Trophoblast cell (in vitro differentiated cells and primary cell): ENCODE measurements at regions not wholly inside any gene's neighbourhood (a gene's known extent, or its start where the extent isn't known, plus 50 kb on each side); places are given as distances from the start of the nearest gene placed in this dataset.

Experiments used
- DNase-seq, 2 donors: peaks; one replicate each; pipeline ENCODE4 v3.0.0-alpha.2; 2016
- H2AFZ ChIP-seq: 2 replicates; pipeline ENCODE4 v1.6.1; 2013; ENCODE audit warnings: low read length, moderate library complexity, mild to moderate bottlenecking; ENCODE audit not compliant: insufficient read depth, poor library complexity
- H2AK5ac ChIP-seq: 2 replicates; pipeline ENCODE4 v1.6.1; 2013; ENCODE audit warnings: mild to moderate bottlenecking, low read length
- H2BK120ac ChIP-seq: 2 replicates; pipeline ENCODE4 v1.6.1; 2013; ENCODE audit warnings: low read length, mild to moderate bottlenecking, moderate library complexity; ENCODE audit not compliant: insufficient read depth, poor library complexity
- H2BK12ac ChIP-seq: 2 replicates; pipeline ENCODE4 v1.6.1; 2013; ENCODE audit warnings: mild to moderate bottlenecking, low read length, moderate library complexity
- H2BK5ac ChIP-seq: 2 replicates; pipeline ENCODE4 v1.6.1; 2013; ENCODE audit warnings: low read length, low read depth, moderate library complexity, mild to moderate bottlenecking; ENCODE audit not compliant: poor library complexity
- H3K14ac ChIP-seq: 2 replicates; pipeline ENCODE4 v1.6.1; 2013; ENCODE audit warnings: mild to moderate bottlenecking, low read length
- H3K18ac ChIP-seq: 2 replicates; pipeline ENCODE4 v1.6.1; 2013; ENCODE audit warnings: mild to moderate bottlenecking, low read length
- H3K23ac ChIP-seq: 2 replicates; pipeline ENCODE4 v1.6.1; 2013; ENCODE audit warnings: low read length
- H3K27ac ChIP-seq: 2 replicates; pipeline ENCODE4 v1.5.1; 2013; ENCODE audit warnings: low read depth, mild to moderate bottlenecking, inconsistent platforms, low read length, moderate library complexity
- H3K27me3 ChIP-seq: 2 replicates; pipeline ENCODE4 v1.6.1; 2013; ENCODE audit warnings: inconsistent platforms, mild to moderate bottlenecking, low read length, moderate library complexity; ENCODE audit not compliant: insufficient read depth
- H3K36me3 ChIP-seq, 2 experiments: 1 replicate in 1 of 2; 2 replicates in 1 of 2; pipeline ENCODE4 v1.6.1; 2013; ENCODE audit warnings: low read length in 2 of 2, mild to moderate bottlenecking in 2 of 2, moderate library complexity in 1 of 2; ENCODE audit not compliant: insufficient read depth in 2 of 2, control insufficient read depth in 1 of 2
- H3K4ac ChIP-seq: 2 replicates; pipeline ENCODE4 v1.6.1; 2013; ENCODE audit warnings: low read depth, mild to moderate bottlenecking, low read length, moderate library complexity
- H3K4me1 ChIP-seq, 2 experiments: 1 replicate in 1 of 2; 2 replicates in 1 of 2; pipeline ENCODE4 v1.6.1; 2013; ENCODE audit warnings: low read length in 2 of 2, mild to moderate bottlenecking in 2 of 2, moderate library complexity in 1 of 2; ENCODE audit not compliant: insufficient read depth in 2 of 2, control insufficient read depth in 1 of 2
- H3K4me2 ChIP-seq: 2 replicates; pipeline ENCODE4 v1.6.1; 2013; ENCODE audit warnings: inconsistent platforms, mild to moderate bottlenecking, low read length, moderate library complexity
- H3K4me3 ChIP-seq: 2 replicates; pipeline ENCODE4 v1.5.1; 2013; ENCODE audit warnings: mild to moderate bottlenecking, low read depth, low read length, inconsistent platforms
- H3K79me1 ChIP-seq: one replicate; pipeline ENCODE4 v1.6.1; 2013; ENCODE audit warnings: low read length
- H3K79me2 ChIP-seq: 2 replicates; pipeline ENCODE4 v1.6.1; 2013; ENCODE audit warnings: low read length, mild to moderate bottlenecking; ENCODE audit not compliant: control insufficient read depth, insufficient read depth, poor library complexity
- H3K9ac ChIP-seq: 2 replicates; pipeline ENCODE4 v1.6.1; 2013; ENCODE audit warnings: mild to moderate bottlenecking, low read length
- H3K9me3 ChIP-seq: 2 replicates; pipeline ENCODE4 v1.6.1; 2013; ENCODE audit warnings: low read depth, mild to moderate bottlenecking, control low read depth, inconsistent platforms, low read length; ENCODE audit not compliant: insufficient read depth
- H4K12ac ChIP-seq: 2 replicates; pipeline ENCODE4 v1.6.1; 2013; ENCODE audit warnings: low read depth, mild to moderate bottlenecking, low read length, moderate library complexity
- H4K8ac ChIP-seq: 2 replicates; pipeline ENCODE4 v1.6.1; 2013; ENCODE audit warnings: low read depth, mild to moderate bottlenecking, low read length, moderate library complexity
- H4K91ac ChIP-seq: one replicate; pipeline ENCODE4 v1.6.1; 2013; ENCODE audit warnings: low read depth, mild to moderate bottlenecking, low read length, moderate library complexity
- WGBS: extraction: QIAGEN DNeasy Blood & Tissue Kit; methylation state at CpG from one replicate; pipeline ENCODE4 v1.1.7; 2013; ENCODE audit warnings: missing lambda C conversion rate; ENCODE audit not compliant: insufficient read length, insufficient coverage; ENCODE audit errors: extremely low coverage; 5-methylcytosine and 5-hydroxymethylcytosine counted together

DNA sequence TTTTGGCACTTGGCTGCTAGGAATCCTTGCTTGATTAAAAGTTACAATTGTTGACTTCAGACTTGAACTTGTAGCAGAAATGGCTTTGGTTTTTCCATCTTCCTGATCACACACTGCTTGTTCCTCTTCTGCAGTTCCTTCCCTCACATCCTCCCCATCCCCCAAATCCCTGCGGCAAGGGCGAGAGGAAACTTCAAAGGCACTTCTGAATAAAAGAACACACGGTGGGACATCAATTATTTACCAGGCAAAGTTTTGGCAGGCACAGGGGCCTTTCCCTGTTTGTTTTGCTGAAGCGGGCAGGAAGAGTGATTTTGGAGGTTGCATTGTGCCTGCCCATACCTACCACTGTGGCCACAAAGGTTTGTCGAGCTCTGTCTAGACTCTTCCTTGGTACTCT, 260.9 kb downstream of the KIF4B start:
- no peak overlapping the region for H3K9ac ChIP-seq
- H3K14ac ChIP-seq = no peak overlapping the region
- no peaks in the 10 kb centered on the region for H3K79me2 ChIP-seq
- H2BK5ac ChIP-seq = no peak overlapping the region
- no peak overlapping the region for H3K23ac ChIP-seq
- no peak overlapping the region for H3K18ac ChIP-seq
- no peak overlapping the region for H3K4me2 ChIP-seq
- no peak overlapping the region for H4K12ac ChIP-seq
- DNase-seq = no peak
- no peak overlapping the region for H2AFZ ChIP-seq
- H4K8ac ChIP-seq = no peak overlapping the region
- H3K27me3 ChIP-seq = no peaks in the 10 kb centered on the region
- H3K27ac ChIP-seq = no peak overlapping the region
- no peak overlapping the region for H3K4me3 ChIP-seq
- no peak overlapping the region for H2BK12ac ChIP-seq
- no peak overlapping the region for H3K4ac ChIP-seq
- no peak overlapping the region for H2AK5ac ChIP-seq
- WGBS = no CpG with 5 or more reads among the region's 5 CpGs
- no peaks in the 10 kb centered on the region for H3K36me3 ChIP-seq
- H3K4me1 ChIP-seq = no peaks in the 10 kb centered on the region
- H3K79me1 ChIP-seq = no peaks in the 10 kb centered on the region
- H3K9me3 ChIP-seq = no peaks in the 10 kb centered on the region
- H2BK120ac ChIP-seq = no peak overlapping the region
- H4K91ac ChIP-seq = no peak overlapping the region

DNA sequence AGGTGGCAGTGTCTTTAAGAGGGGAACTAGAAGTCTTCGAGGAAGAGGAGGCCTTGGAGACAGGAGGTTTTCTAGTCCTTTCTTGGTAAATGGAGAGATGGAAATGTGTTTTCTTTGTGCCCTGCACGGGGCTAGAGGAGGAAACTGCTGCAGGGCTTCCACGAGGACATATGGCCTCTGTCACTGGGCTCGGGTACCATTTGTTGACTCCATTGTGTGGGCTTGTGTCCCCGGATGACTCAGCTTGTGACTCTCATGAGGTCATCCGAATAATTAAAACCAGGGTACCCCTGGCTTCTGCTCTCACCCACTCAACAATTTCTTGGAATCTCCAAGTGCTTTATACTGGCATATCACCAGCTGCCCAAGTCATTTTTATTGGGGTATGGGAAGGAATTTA, 261.7 kb downstream of the KIF4B start:
- Histone ChIP-seq H3K27ac (no peak overlapping the region), H4K12ac (no peak overlapping the region), H4K91ac (no peak overlapping the region), H3K14ac (no peak overlapping the region), H3K23ac (no peak overlapping the region), H3K79me2 (no peaks in the 10 kb centered on the region), H3K4ac (no peak overlapping the region), H2AK5ac (no peak overlapping the region), H3K18ac (no peak overlapping the region), H3K79me1 (no peaks in the 10 kb centered on the region), H2BK120ac (no peak overlapping the region), H2AFZ (no peak overlapping the region), H3K4me2 (no peak overlapping the region), H3K36me3 (no peaks in the 10 kb centered on the region), H2BK5ac (no peak overlapping the region), H4K8ac (no peak overlapping the region), H3K4me3 (no peak overlapping the region), H3K9me3 (no peaks in the 10 kb centered on the region), H3K9ac (no peak overlapping the region), H2BK12ac (no peak overlapping the region), H3K27me3 (no peaks in the 10 kb centered on the region), H3K4me1 (no peaks in the 10 kb centered on the region)
- no CpG with 5 or more reads among the region's 6 CpGs for WGBS
- DNase-seq = no peak

GRCh38 chr5:155276231-155276630, 262.7 kb downstream of the KIF4B start:
- H3K4me1 ChIP-seq = no peaks in the 10 kb centered on the region
- H3K14ac ChIP-seq = no peak overlapping the region
- DNase-seq = peak; percentile 79 to 95
- H3K4ac ChIP-seq = no peak overlapping the region
- no peaks in the 10 kb centered on the region for H3K79me2 ChIP-seq
- H3K4me2 ChIP-seq = no peak overlapping the region
- no peaks in the 10 kb centered on the region for H3K36me3 ChIP-seq
- no peak overlapping the region for H4K8ac ChIP-seq
- H3K9me3 ChIP-seq = no peaks in the 10 kb centered on the region
- no peak overlapping the region for H3K9ac ChIP-seq
- H4K91ac ChIP-seq = no peak overlapping the region
- H3K79me1 ChIP-seq = no peaks in the 10 kb centered on the region
- WGBS = no CpG with 5 or more reads among the region's 3 CpGs
- no peak overlapping the region for H3K4me3 ChIP-seq
- no peak overlapping the region for H2AK5ac ChIP-seq
- H4K12ac ChIP-seq = no peak overlapping the region
- H3K27ac ChIP-seq = no peak overlapping the region
- H2BK5ac ChIP-seq = no peak overlapping the region
- H2BK120ac ChIP-seq = no peak overlapping the region
- no peak overlapping the region for H2AFZ ChIP-seq
- no peak overlapping the region for H3K18ac ChIP-seq
- H3K27me3 ChIP-seq = no peaks in the 10 kb centered on the region
- H3K23ac ChIP-seq = no peak overlapping the region
- no peak overlapping the region for H2BK12ac ChIP-seq

GRCh38 chr5:155278532-155278931, 265.0 kb downstream of the KIF4B start:
- Histone ChIP-seq H4K8ac (no peak overlapping the region), H4K91ac (no peak overlapping the region), H4K12ac (no peak overlapping the region), H3K27ac (no peak overlapping the region), H3K4me1 (no peaks in the 10 kb centered on the region), H3K18ac (no peak overlapping the region), H3K4me2 (no peak overlapping the region), H3K9me3 (no peaks in the 10 kb centered on the region), H3K4ac (no peak overlapping the region), H3K23ac (no peak overlapping the region), H2AFZ (no peak overlapping the region), H3K9ac (no peak overlapping the region), H2AK5ac (no peak overlapping the region), H2BK120ac (no peak overlapping the region), H3K79me1 (no peaks in the 10 kb centered on the region), H2BK12ac (no peak overlapping the region), H3K14ac (no peak overlapping the region), H3K27me3 (no peaks in the 10 kb centered on the region), H3K4me3 (no peak overlapping the region), H3K36me3 (no peaks in the 10 kb centered on the region), H3K79me2 (no peaks in the 10 kb centered on the region), H2BK5ac (no peak overlapping the region)
- no CpG with 5 or more reads among the region's 4 CpGs for WGBS
- peak in 1 of 2 donors; percentile 54 for DNase-seq
